Ishikawa (cell line): ENCODE measurements at regions not wholly inside any gene's neighbourhood (a gene's known extent, or its start where the extent isn't known, plus 50 kb on each side); places are given as distances from the start of the nearest gene placed in this dataset.
A peak's percentile ranks its signal among the peaks of the same experiment; 100 is the strongest.

Experiments used
- CEBPB ChIP-seq: IDR thresholded peaks from 2 replicates; pipeline ENCODE4 v1.6.1; 2012
- CREB1 ChIP-seq: IDR thresholded peaks from 2 replicates; pipeline ENCODE4 v1.6.1; 2012; ENCODE audit warnings: low read depth
- EGR1 ChIP-seq: IDR thresholded peaks from 2 replicates; pipeline ENCODE4 v1.6.1; 2012
- EP300 ChIP-seq: IDR thresholded peaks from 2 replicates; pipeline ENCODE4 v1.6.1; 2012; ENCODE audit warnings: borderline replicate concordance
- FOXM1 ChIP-seq: IDR thresholded peaks from 2 replicates; pipeline ENCODE4 v1.6.1; 2012; ENCODE audit warnings: low read depth, borderline replicate concordance
- NFIC ChIP-seq: IDR thresholded peaks from 2 replicates; pipeline ENCODE4 v1.6.1; 2012
- RAD21 ChIP-seq: IDR thresholded peaks from 2 replicates; pipeline ENCODE4 v1.6.1; 2012; ENCODE audit warnings: low read depth
- TAF1 ChIP-seq: IDR thresholded peaks from 2 replicates; pipeline ENCODE4 v1.6.1; 2012; ENCODE audit warnings: low read depth, mild to moderate bottlenecking
- TCF12 ChIP-seq: IDR thresholded peaks from 2 replicates; pipeline ENCODE4 v1.6.1; 2012; ENCODE audit warnings: low read depth
- TEAD4 ChIP-seq: IDR thresholded peaks from 2 replicates; pipeline ENCODE4 v1.6.1; 2012
- YY1 ChIP-seq: IDR thresholded peaks from 2 replicates; pipeline ENCODE4 v1.6.1; 2012; ENCODE audit warnings: low read depth
- ZBTB7A ChIP-seq: IDR thresholded peaks from 2 replicates; pipeline ENCODE4 v1.6.1; 2012; ENCODE audit warnings: low read depth
- TF ChIP-seq, protein P1 (sequence below): IDR thresholded peaks from 2 replicates; pipeline ENCODE4 v1.6.1; 2012; ENCODE audit warnings: low read depth, mild to moderate bottlenecking
- TF ChIP-seq, protein P2 (sequence below): IDR thresholded peaks from 2 replicates; pipeline ENCODE4 v1.6.1; 2012
- TF ChIP-seq, protein P3 (sequence below): IDR thresholded peaks from 2 replicates; pipeline ENCODE4 v1.6.1; 2012

DNA sequence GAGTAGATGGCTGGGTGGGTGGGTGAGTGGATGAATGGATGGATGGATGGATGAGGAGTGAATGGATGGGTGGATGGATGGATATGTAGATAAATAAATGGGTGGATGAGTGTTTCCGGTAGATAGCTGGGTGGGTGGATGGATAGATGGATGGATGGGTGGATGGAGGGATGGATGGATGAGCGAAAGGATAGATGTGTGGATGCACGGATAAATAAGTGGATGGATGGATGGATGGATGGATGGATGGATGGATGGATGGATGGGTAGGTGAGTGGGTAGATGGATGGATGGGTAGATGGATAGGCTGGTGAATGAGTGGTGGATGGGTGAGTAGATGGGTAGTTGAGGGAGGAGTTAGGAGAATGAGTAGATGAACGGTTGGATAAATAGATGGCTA lies 349.3 kb downstream of the MN1 start:
- no peak for TF ChIP-seq FOXM1

DNA sequence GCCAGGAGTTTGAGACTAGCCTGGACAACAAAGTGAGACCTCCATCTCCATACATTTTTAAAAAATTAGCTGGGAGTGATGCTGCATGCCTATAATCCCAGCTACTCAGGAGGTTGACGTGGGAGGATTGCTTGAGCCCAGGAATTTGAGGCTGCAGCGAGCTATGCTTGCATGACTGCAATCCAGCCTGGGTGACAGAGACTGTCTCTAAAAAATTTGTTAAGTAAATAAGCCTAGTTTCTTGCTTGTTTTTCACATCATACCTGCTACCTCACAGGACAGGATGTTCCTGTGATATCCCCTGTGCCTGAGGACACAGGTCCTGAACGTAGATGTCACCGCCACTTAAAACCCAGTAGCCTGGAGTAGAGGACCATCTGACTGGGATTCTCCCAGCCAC lies 348.6 kb downstream of the MN1 start:
- no peak for TF ChIP-seq YY1
- TF ChIP-seq EP300: no peak
- no peak for TF ChIP-seq ZBTB7A
- no peak for TF ChIP-seq EGR1
- no peak for TF ChIP-seq CEBPB
- no peak for TF ChIP-seq RAD21
- TF ChIP-seq, protein P1, sequence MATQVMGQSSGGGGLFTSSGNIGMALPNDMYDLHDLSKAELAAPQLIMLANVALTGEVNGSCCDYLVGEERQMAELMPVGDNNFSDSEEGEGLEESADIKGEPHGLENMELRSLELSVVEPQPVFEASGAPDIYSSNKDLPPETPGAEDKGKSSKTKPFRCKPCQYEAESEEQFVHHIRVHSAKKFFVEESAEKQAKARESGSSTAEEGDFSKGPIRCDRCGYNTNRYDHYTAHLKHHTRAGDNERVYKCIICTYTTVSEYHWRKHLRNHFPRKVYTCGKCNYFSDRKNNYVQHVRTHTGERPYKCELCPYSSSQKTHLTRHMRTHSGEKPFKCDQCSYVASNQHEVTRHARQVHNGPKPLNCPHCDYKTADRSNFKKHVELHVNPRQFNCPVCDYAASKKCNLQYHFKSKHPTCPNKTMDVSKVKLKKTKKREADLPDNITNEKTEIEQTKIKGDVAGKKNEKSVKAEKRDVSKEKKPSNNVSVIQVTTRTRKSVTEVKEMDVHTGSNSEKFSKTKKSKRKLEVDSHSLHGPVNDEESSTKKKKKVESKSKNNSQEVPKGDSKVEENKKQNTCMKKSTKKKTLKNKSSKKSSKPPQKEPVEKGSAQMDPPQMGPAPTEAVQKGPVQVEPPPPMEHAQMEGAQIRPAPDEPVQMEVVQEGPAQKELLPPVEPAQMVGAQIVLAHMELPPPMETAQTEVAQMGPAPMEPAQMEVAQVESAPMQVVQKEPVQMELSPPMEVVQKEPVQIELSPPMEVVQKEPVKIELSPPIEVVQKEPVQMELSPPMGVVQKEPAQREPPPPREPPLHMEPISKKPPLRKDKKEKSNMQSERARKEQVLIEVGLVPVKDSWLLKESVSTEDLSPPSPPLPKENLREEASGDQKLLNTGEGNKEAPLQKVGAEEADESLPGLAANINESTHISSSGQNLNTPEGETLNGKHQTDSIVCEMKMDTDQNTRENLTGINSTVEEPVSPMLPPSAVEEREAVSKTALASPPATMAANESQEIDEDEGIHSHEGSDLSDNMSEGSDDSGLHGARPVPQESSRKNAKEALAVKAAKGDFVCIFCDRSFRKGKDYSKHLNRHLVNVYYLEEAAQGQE: no peak
- TF ChIP-seq, protein P2, sequence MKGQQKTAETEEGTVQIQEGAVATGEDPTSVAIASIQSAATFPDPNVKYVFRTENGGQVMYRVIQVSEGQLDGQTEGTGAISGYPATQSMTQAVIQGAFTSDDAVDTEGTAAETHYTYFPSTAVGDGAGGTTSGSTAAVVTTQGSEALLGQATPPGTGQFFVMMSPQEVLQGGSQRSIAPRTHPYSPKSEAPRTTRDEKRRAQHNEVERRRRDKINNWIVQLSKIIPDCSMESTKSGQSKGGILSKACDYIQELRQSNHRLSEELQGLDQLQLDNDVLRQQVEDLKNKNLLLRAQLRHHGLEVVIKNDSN: no peak
- TF ChIP-seq CREB1: no peak
- TF ChIP-seq TCF12: no peak
- TF ChIP-seq NFIC: no peak
- TF ChIP-seq, protein P3, sequence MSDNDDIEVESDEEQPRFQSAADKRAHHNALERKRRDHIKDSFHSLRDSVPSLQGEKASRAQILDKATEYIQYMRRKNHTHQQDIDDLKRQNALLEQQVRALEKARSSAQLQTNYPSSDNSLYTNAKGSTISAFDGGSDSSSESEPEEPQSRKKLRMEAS: no peak
- no peak for TF ChIP-seq TEAD4
- no peak for TF ChIP-seq TAF1
- TF ChIP-seq FOXM1: no peak

DNA sequence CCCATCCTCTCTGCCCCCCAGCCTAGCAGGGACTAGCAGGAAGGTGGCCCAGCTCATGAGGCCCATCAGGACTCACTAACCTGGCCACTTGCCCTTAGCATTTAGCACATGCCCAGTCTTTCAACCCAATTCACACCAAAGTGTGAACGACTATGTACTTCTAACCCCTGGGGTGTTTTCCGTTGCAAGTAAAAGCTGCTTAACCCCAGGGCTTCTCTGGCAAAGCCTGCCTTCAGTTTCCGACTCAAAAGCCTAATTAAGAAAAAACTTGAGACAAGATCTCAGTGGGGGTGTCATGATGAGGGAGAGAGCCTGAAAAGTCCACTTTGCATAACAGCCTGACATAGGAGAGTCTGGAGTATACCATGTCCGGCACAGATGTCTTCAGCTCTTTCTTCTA lies 347.8 kb downstream of the MN1 start:
- TF ChIP-seq RAD21: no peak
- TF ChIP-seq TAF1: no peak
- TF ChIP-seq, protein P3: no peak
- TF ChIP-seq, protein P1: no peak

DNA sequence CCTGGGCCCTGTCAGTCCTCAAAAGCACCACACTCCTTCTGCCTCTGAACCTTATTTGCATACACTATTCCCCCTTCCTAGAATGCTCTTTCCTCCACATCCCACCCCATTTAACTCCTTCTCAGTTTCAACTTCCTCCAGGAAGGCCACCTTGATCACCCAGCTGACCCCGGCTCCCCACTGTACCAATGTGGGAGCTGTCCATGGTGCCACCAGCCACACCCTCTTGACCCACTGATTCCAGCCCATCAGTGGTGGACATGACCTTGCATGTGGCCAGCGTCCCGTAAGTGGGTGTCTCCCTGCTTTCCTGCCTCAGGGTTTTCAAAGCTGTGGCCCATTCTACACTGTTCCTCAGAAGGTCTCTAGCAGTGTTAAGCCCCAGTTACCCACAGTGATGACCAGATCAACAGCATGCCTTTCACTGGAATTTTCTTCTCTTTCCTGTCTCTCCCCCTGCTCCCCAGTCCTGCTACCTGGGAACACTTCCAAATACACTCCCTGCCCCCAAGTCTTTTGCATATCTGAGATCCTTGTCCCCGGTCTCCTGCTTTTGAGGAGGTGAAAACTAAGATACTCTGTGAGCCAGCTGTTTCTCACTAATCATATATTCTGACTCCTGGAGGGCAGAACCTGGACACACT lies 346.6 kb downstream of the MN1 start:
- TF ChIP-seq NFIC: no peak
- TF ChIP-seq, protein P1: peak; percentile 91

DNA sequence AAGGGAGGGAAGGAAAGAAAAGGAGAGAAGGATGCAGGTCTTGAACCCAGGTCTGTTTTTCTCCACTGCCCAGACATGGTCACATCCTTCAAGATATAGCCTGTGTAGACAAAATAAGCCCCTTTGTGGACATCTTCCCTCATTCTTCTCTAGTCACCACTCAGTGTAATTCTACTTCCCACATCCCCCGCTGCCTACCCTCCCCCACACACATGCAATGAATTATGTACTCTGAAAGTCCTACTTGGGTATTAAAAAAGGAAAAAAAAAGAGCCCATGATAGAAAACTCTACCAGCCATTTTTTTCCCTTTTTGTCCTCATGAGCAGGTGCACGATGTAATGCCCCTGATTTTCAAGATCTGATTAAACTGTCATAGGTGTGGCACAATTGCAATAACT lies 346.0 kb downstream of the MN1 start:
- TF ChIP-seq, protein P3: no peak
- no peak for TF ChIP-seq FOXM1
- TF ChIP-seq CREB1: no peak
- TF ChIP-seq NFIC: no peak
- TF ChIP-seq EP300: no peak
- no peak for TF ChIP-seq CEBPB
- no peak for TF ChIP-seq TCF12
- TF ChIP-seq, protein P1: no peak
- TF ChIP-seq TAF1: no peak
- TF ChIP-seq YY1: no peak
- no peak for TF ChIP-seq EGR1
- TF ChIP-seq RAD21: no peak
- TF ChIP-seq, protein P2: no peak
- no peak for TF ChIP-seq ZBTB7A
- TF ChIP-seq TEAD4: no peak
